OCI-LY1 (cell line): ENCODE measurements at regions not wholly inside any gene's neighbourhood (a gene's known extent, or its start where the extent isn't known, plus 50 kb on each side); places are given as distances from the start of the nearest gene placed in this dataset.

ENCODE experiments used
- H2AFZ ChIP-seq: fragments of 200-600 bp; sonication (generic), shearing (Covaris generic); 2 replicates; pipeline ENCODE4 v1.6.0; 2014; ENCODE audit warnings: antibody characterized with exemption, mild to moderate bottlenecking, low read length
- H3F3A ChIP-seq: fragments of 200-600 bp; sonication (generic), shearing (Covaris generic); 2 replicates; pipeline ENCODE4 v1.6.0; 2014; ENCODE audit warnings: mild to moderate bottlenecking, antibody characterized with exemption, low read length, moderate library complexity; ENCODE audit not compliant: insufficient read depth
- H3K27ac ChIP-seq: fragments of 200-600 bp; sonication (generic); 2 replicates; pipeline ENCODE4 v1.5.1; 2014; ENCODE audit warnings: low read length, mixed run types, mild to moderate bottlenecking, low read depth; ENCODE audit not compliant: poor library complexity, severe bottlenecking
- H3K27me3 ChIP-seq: fragments of 200-600 bp; sonication (generic); 2 replicates; pipeline ENCODE4 v1.6.0; 2014; ENCODE audit warnings: antibody characterized with exemption, mild to moderate bottlenecking, low read length, moderate library complexity; ENCODE audit not compliant: insufficient read depth
- H3K36me3 ChIP-seq: fragments of 200-600 bp; sonication (generic); 2 replicates; pipeline ENCODE4 v1.6.1; 2014; ENCODE audit warnings: mild to moderate bottlenecking, antibody characterized with exemption, low read length, moderate library complexity, mixed read lengths; ENCODE audit not compliant: insufficient read depth
- H3K4me1 ChIP-seq: fragments of 200-600 bp; sonication (generic); 2 replicates; pipeline ENCODE4 v1.5.1; 2014; ENCODE audit warnings: mild to moderate bottlenecking, low read length, moderate library complexity; ENCODE audit not compliant: insufficient read depth, severe bottlenecking
- H3K4me2 ChIP-seq: fragments of 200-600 bp; sonication (generic), shearing (Covaris generic); 2 replicates; pipeline ENCODE4 v1.6.1; 2014; ENCODE audit warnings: low read length
- H3K4me3 ChIP-seq: fragments of 200-600 bp; sonication (generic); 2 replicates; pipeline ENCODE4 v1.5.1; 2014; ENCODE audit warnings: low read length, low read depth, mild to moderate bottlenecking, mixed read lengths; ENCODE audit not compliant: poor library complexity, severe bottlenecking
- H3K79me2 ChIP-seq: fragments of 200-600 bp; shearing (Covaris generic); 2 replicates; pipeline ENCODE4 v1.6.1; 2016; ENCODE audit warnings: mixed run types, low read length, mixed read lengths; ENCODE audit not compliant: insufficient read depth
- H3K9ac ChIP-seq: fragments of 200-600 bp; sonication (generic), shearing (Covaris generic); 2 replicates; pipeline ENCODE4 v1.6.1; 2014; ENCODE audit warnings: mild to moderate bottlenecking, low read length, mixed read lengths
- H3K9me2 ChIP-seq: fragments of 200-600 bp; sonication (generic), shearing (Covaris generic); 2 replicates; pipeline ENCODE4 v1.6.1; 2014; ENCODE audit warnings: low read depth, mild to moderate bottlenecking, low read length, mixed read lengths
- H3K9me3 ChIP-seq: fragments of 200-600 bp; shearing (Covaris generic); 2 replicates; pipeline ENCODE4 v1.6.1; 2014; ENCODE audit warnings: low read length, mixed read lengths
- H4K20me1 ChIP-seq: fragments of 200-600 bp; sonication (generic), shearing (Covaris generic); 2 replicates; pipeline ENCODE4 v1.6.0; 2016; ENCODE audit warnings: mild to moderate bottlenecking, low read length; ENCODE audit not compliant: insufficient read depth
- EZH2 ChIP-seq: fragments of 200-600 bp; sonication (generic), shearing (Covaris generic); IDR thresholded peaks from 2 replicates; pipeline ENCODE4 v1.8.0; 2017; ENCODE audit warnings: borderline replicate concordance, mixed run types, mild to moderate bottlenecking, antibody characterized with exemption, low read length, moderate library complexity, mixed read lengths
- TF ChIP-seq, protein P1 (sequence below): fragments of 200-600 bp; sonication (generic), shearing (Covaris generic); IDR thresholded peaks from 2 replicates; pipeline ENCODE4 v1.5.1; 2017; ENCODE audit warnings: mild to moderate bottlenecking, antibody characterized with exemption, low read length, moderate library complexity, mixed read lengths

- no peak overlapping the region for H3K4me3 ChIP-seq
- no peak overlapping the region for H3K27ac ChIP-seq
- no peak overlapping the region for H3K4me2 ChIP-seq
- no peaks in the 10 kb centered on the region for H3K79me2 ChIP-seq
- H2AFZ ChIP-seq: no peak overlapping the region
- H3K9me2 ChIP-seq: no peaks in the 10 kb centered on the region
- TF ChIP-seq, protein P1, sequence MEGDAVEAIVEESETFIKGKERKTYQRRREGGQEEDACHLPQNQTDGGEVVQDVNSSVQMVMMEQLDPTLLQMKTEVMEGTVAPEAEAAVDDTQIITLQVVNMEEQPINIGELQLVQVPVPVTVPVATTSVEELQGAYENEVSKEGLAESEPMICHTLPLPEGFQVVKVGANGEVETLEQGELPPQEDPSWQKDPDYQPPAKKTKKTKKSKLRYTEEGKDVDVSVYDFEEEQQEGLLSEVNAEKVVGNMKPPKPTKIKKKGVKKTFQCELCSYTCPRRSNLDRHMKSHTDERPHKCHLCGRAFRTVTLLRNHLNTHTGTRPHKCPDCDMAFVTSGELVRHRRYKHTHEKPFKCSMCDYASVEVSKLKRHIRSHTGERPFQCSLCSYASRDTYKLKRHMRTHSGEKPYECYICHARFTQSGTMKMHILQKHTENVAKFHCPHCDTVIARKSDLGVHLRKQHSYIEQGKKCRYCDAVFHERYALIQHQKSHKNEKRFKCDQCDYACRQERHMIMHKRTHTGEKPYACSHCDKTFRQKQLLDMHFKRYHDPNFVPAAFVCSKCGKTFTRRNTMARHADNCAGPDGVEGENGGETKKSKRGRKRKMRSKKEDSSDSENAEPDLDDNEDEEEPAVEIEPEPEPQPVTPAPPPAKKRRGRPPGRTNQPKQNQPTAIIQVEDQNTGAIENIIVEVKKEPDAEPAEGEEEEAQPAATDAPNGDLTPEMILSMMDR: no peak
- TF ChIP-seq EZH2: no peak
- H3K9ac ChIP-seq: no peak overlapping the region
- no peaks in the 10 kb centered on the region for H3K27me3 ChIP-seq
- no peaks in the 10 kb centered on the region for H3K9me3 ChIP-seq
- no peaks in the 10 kb centered on the region for H3K36me3 ChIP-seq
- H3F3A ChIP-seq: no peaks in the 10 kb centered on the region
- no peaks in the 10 kb centered on the region for H4K20me1 ChIP-seq
- H3K4me1 ChIP-seq: no peaks in the 10 kb centered on the region
Measured at GRCh38 chr20:40757087-40757486, 68.1 kb upstream of the MAFB start.

- Histone ChIP-seq H3K27me3 (no peaks in the 10 kb centered on the region; the same call in 1 of the 2 replicates), H3F3A (no peaks in the 10 kb centered on the region), H3K9me2 (no peaks in the 10 kb centered on the region), H3K9me3 (no peaks in the 10 kb centered on the region), H3K4me1 (peaks cover 7% of the 10 kb centered on the region), H3K79me2 (no peaks in the 10 kb centered on the region), H3K27ac (no peak overlapping the region), H3K4me2 (no peak overlapping the region), H3K36me3 (no peaks in the 10 kb centered on the region), H2AFZ (no peak overlapping the region), H3K9ac (no peak overlapping the region), H3K4me3 (no peak overlapping the region), H4K20me1 (no peaks in the 10 kb centered on the region)
- TF ChIP-seq, protein P1: no peak
- TF ChIP-seq EZH2: no peak
Measured at GRCh38 chr20:40758790-40759189, 69.8 kb upstream of the MAFB start.

DNA sequence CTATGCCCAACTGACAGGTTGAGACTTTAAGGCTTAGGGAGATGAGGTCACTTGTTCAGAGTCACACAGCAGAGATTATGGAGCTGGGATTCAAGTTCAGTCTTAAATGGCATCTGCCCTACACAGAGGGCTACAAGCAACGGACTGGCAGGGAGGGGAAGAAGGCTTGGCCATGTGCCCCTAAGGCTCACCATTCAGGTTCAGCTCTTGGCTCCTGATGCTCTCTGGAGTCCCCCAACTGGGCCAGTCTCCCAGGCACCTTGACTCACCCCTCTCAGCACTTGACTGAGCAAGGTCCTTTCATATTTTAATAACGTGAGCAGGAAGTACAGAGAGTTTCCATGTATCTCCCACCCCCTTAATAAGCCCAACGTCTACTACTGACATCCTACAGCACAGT, 71.4 kb upstream of the MAFB start:
- Histone ChIP-seq H2AFZ (no peak overlapping the region), H3K4me2 (no peak overlapping the region), H3K9ac (no peak overlapping the region), H3K4me1 (peaks cover 7% of the 10 kb centered on the region), H3K4me3 (no peak overlapping the region), H3K27me3 (no peaks in the 10 kb centered on the region; the same call in 1 of the 2 replicates), H3K36me3 (no peaks in the 10 kb centered on the region), H3K9me2 (no peaks in the 10 kb centered on the region), H3K27ac (no peak overlapping the region), H4K20me1 (no peaks in the 10 kb centered on the region), H3K79me2 (no peaks in the 10 kb centered on the region), H3K9me3 (no peaks in the 10 kb centered on the region), H3F3A (no peaks in the 10 kb centered on the region)
- no peak for TF ChIP-seq EZH2
- TF ChIP-seq, protein P1: no peak
